ENCODE measurements at regions not wholly inside any gene's neighbourhood (a gene's known extent, or its start where the extent isn't known, plus 50 kb on each side); places are given as distances from the start of the nearest gene placed in this dataset.

DNA sequence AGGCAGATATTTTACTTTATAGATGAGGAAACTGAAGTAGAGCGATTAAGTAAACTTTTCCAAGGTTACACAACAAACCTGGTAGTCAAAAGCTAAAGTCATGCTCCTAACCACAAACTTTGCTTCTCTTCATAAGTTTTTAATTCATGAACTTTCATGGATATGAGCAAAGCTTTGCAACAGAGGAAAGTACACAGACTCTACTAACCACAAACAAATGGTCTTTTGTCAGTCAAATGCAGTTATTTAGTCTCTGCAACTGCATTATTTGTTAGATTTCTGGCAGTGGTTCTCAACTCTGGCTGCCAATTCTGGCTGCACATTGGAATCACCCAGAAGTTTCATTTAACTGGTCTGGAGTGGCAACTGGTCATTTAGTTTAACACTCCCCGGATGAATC, 140.6 kb upstream of the TMEM168 start:
- TF ChIP-seq POLR2AphosphoS5 (IDR thresholded peaks at IDR 0.05; ENCODE audit: low read depth, low read length) (no peak), TAF1 (IDR thresholded peaks at IDR 0.05; ENCODE audit: borderline replicate concordance, insufficient read depth, low read length) (no peak)
